GM23248 (cell line): ENCODE measurements at regions not wholly inside any gene's neighbourhood (a gene's known extent, or its start where the extent isn't known, plus 50 kb on each side); places are given as distances from the start of the nearest gene placed in this dataset.

Experiments
- EZH2 ChIP-seq: fragments of 200-600 bp; sonication (generic); IDR thresholded peaks from 2 replicates; pipeline ENCODE4 v1.6.1; 2018; ENCODE audit warnings: antibody characterized with exemption, mild to moderate bottlenecking; ENCODE audit not compliant: insufficient read depth, poor library complexity, severe bottlenecking
- EZH2phosphoT487 ChIP-seq: fragments of 200-600 bp; sonication (generic); IDR thresholded peaks from 2 replicates; pipeline ENCODE4 v1.6.1; 2018; ENCODE audit warnings: antibody characterized with exemption, moderate library complexity, mild to moderate bottlenecking, low read depth; ENCODE audit not compliant: insufficient read depth

- TF ChIP-seq EZH2, result no peak
- TF ChIP-seq EZH2phosphoT487, result no peak
Measured at GRCh38 chr5:84597904-84598303, 213.2 kb upstream of the EDIL3 start.
